Ishikawa (cell line): ENCODE measurements at regions not wholly inside any gene's neighbourhood (a gene's known extent, or its start where the extent isn't known, plus 50 kb on each side); places are given as distances from the start of the nearest gene placed in this dataset.

Experiments
- CEBPB ChIP-seq: IDR thresholded peaks from 2 replicates; pipeline ENCODE4 v1.6.1; 2012
- CREB1 ChIP-seq: IDR thresholded peaks from 2 replicates; pipeline ENCODE4 v1.6.1; 2012; ENCODE audit warnings: low read depth
- EGR1 ChIP-seq: IDR thresholded peaks from 2 replicates; pipeline ENCODE4 v1.6.1; 2012
- EP300 ChIP-seq: IDR thresholded peaks from 2 replicates; pipeline ENCODE4 v1.6.1; 2012; ENCODE audit warnings: borderline replicate concordance
- FOXM1 ChIP-seq: IDR thresholded peaks from 2 replicates; pipeline ENCODE4 v1.6.1; 2012; ENCODE audit warnings: low read depth, borderline replicate concordance
- NFIC ChIP-seq: IDR thresholded peaks from 2 replicates; pipeline ENCODE4 v1.6.1; 2012
- RAD21 ChIP-seq: IDR thresholded peaks from 2 replicates; pipeline ENCODE4 v1.6.1; 2012; ENCODE audit warnings: low read depth
- REST ChIP-seq: IDR thresholded peaks from 2 replicates; pipeline ENCODE4 v1.6.1; 2012; ENCODE audit warnings: low read depth, mild to moderate bottlenecking
- TAF1 ChIP-seq: IDR thresholded peaks from 2 replicates; pipeline ENCODE4 v1.6.1; 2012; ENCODE audit warnings: low read depth, mild to moderate bottlenecking
- TCF12 ChIP-seq: IDR thresholded peaks from 2 replicates; pipeline ENCODE4 v1.6.1; 2012; ENCODE audit warnings: low read depth
- TEAD4 ChIP-seq: IDR thresholded peaks from 2 replicates; pipeline ENCODE4 v1.6.1; 2012
- YY1 ChIP-seq: IDR thresholded peaks from 2 replicates; pipeline ENCODE4 v1.6.1; 2012; ENCODE audit warnings: low read depth
- ZBTB7A ChIP-seq: IDR thresholded peaks from 2 replicates; pipeline ENCODE4 v1.6.1; 2012; ENCODE audit warnings: low read depth
- TF ChIP-seq, protein P1 (sequence below): IDR thresholded peaks from 2 replicates; pipeline ENCODE4 v1.6.1; 2012
- TF ChIP-seq, protein P2 (sequence below): IDR thresholded peaks from 2 replicates; pipeline ENCODE4 v1.6.1; 2012

- TF ChIP-seq YY1: no peak
- TF ChIP-seq CREB1: no peak
- no peak for TF ChIP-seq EGR1
- no peak for TF ChIP-seq RAD21
- TF ChIP-seq, protein P1, sequence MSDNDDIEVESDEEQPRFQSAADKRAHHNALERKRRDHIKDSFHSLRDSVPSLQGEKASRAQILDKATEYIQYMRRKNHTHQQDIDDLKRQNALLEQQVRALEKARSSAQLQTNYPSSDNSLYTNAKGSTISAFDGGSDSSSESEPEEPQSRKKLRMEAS: no peak
- TF ChIP-seq TEAD4: no peak
- no peak for TF ChIP-seq FOXM1
- TF ChIP-seq, protein P2, sequence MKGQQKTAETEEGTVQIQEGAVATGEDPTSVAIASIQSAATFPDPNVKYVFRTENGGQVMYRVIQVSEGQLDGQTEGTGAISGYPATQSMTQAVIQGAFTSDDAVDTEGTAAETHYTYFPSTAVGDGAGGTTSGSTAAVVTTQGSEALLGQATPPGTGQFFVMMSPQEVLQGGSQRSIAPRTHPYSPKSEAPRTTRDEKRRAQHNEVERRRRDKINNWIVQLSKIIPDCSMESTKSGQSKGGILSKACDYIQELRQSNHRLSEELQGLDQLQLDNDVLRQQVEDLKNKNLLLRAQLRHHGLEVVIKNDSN: no peak
Measured at GRCh38 chr12:90631591-90632212, 323.3 kb downstream of the CCER1 start.

GRCh38 chr12:90630006-90630405 lies 325.0 kb downstream of the CCER1 start:
- TF ChIP-seq CEBPB: no peak
- no peak for TF ChIP-seq NFIC
- no peak for TF ChIP-seq REST
- TF ChIP-seq YY1: no peak
- TF ChIP-seq TEAD4: no peak
- TF ChIP-seq TAF1: no peak
- no peak for TF ChIP-seq EGR1
- no peak for TF ChIP-seq FOXM1
- no peak for TF ChIP-seq TCF12
- TF ChIP-seq CREB1: no peak
- TF ChIP-seq RAD21: no peak
- TF ChIP-seq, protein P1: no peak
- TF ChIP-seq EP300: no peak
- TF ChIP-seq ZBTB7A: no peak
- TF ChIP-seq, protein P2: no peak

- TF ChIP-seq FOXM1 (no peak), TAF1 (no peak), NFIC (no peak), EGR1 (no peak), REST (no peak), EP300 (no peak), YY1 (no peak), RAD21 (no peak)
- TF ChIP-seq, protein P1: no peak
Measured at GRCh38 chr12:90628213-90628612, 326.8 kb downstream of the CCER1 start.

DNA sequence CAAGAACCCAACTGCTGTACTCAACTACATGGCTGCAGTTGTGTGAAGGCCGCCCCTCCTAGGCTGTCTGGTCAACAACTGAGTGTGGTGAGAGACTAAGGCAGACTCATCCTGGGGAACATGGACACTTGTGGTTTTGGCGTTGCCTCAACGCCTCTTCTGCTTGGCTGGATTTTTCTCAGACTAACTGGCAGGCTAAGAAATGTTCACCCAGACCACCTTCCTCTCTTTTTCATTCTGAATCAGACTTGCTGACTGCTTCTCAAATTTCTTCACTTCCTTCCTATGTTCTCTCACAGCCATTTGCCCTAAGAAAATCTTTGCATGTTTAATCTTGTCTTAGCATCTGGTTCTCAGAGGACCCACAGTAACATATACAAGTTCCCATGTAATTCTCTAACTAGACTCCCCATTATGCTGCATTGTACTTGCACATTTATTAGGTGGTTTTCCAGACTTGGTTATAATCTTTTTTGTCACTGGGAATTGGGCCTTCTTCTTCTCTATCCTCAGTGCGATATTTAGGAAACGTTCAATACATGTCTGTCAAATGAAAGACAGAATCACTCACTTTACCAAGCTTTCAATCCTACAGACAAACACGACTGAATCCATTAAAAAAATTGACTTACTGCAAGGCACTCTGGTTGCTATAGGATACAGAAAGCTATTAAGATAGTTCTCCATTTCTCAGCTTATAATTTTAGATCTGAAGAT lies 327.6 kb downstream of the CCER1 start:
- no peak for TF ChIP-seq TAF1
- TF ChIP-seq TEAD4: no peak

- no peak for TF ChIP-seq ZBTB7A
- TF ChIP-seq YY1: no peak
- TF ChIP-seq, protein P1: no peak
- TF ChIP-seq NFIC: no peak
Measured at GRCh38 chr12:90622431-90622830, 332.5 kb downstream of the CCER1 start.

DNA sequence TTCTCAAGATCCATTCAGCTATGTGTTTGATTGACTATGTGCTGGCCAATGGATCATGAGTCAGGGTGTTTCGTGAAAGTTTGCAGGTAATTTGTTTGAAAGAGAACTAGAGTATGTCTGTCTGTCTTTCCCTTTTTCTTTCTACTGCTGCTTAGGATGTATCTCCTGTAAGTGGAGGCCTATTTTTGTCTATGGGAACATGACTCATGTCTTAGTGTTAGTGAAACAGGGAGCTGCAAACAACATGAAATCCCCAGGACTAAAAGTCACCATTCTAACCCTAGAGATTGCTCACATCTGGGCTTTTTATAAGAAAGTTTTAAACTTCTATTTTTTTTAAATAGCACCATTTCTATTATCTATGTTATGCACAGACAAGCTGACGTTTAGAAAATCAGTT lies 333.0 kb downstream of the CCER1 start:
- TF ChIP-seq NFIC (no peak), CREB1 (no peak), TAF1 (no peak), RAD21 (no peak), TCF12 (no peak), EP300 (no peak), EGR1 (no peak), REST (no peak), FOXM1 (no peak), ZBTB7A (no peak), TEAD4 (no peak), CEBPB (no peak), YY1 (no peak)
- TF ChIP-seq, protein P2: no peak
- TF ChIP-seq, protein P1: no peak
